ENCODE measurements at regions not wholly inside any gene's neighbourhood (a gene's known extent, or its start where the extent isn't known, plus 50 kb on each side); places are given as distances from the start of the nearest gene placed in this dataset.

DNA sequence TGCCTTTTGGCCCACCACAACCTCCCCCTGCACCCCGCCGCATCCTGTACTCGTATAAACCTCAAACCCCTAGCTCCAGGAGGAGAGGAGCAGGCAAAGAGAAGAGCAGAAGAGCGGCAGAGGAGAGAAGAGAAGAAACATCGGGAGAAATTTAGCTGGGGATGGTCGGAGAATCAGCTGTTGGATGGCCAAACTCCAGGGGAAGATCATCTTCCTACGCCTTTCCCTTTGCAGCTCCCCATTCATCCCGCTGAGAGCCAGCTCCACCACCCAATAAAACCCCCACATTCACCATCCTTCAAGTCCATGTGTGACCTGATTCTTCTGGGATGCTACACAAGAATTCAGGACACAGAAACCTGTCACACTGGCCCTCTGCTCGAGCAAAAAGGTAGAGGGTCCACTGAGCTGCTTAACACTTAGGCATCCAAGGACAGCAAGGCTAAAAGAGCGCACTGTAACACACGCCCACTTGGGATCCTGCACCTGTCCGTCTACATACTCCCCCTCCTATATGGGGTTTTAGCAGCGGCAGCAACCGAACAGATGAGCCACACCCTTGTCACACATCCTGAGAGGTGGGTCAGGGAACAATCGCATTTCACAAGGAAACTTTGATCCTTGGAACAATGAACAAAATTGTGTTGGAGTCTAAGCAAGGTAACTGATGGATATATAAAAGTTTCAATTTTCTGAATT is 51.6 kb upstream of the MIR17HG start:
- Histone ChIP-seq H3K36me3 (ENCODE audit: control insufficient read depth in 2 of 2, insufficient read depth in 1 of 2, low read length in 2 of 2) (no peaks in the 10 kb centered on the region), H3K4me1 (ENCODE audit: control insufficient read depth, insufficient read depth, low read length) (no peaks in the 10 kb centered on the region), H3K4me3 (ENCODE audit: low read depth, low read length) (no peak overlapping the region), H3K27ac (ENCODE audit: extremely low read depth, low read depth, low read length) (no peak overlapping the region), H3K9me3 (ENCODE audit: control insufficient read depth, insufficient read depth, low read depth, low read length) (no peaks in the 10 kb centered on the region)
- CTCF ChIA-PET, result no interaction called here
- TF ChIP-seq ZNF211 (tag by site-specific recombination; IDR thresholded peaks at IDR 0.05; ENCODE audit: low read depth), result no peak
- TF ChIP-seq ZNF544 (tag by site-specific recombination; IDR thresholded peaks at IDR 0.05), result no peak
- no peak for TF ChIP-seq ZNF2 (tag by site-specific recombination; IDR thresholded peaks at IDR 0.05)
- TF ChIP-seq, protein P1, sequence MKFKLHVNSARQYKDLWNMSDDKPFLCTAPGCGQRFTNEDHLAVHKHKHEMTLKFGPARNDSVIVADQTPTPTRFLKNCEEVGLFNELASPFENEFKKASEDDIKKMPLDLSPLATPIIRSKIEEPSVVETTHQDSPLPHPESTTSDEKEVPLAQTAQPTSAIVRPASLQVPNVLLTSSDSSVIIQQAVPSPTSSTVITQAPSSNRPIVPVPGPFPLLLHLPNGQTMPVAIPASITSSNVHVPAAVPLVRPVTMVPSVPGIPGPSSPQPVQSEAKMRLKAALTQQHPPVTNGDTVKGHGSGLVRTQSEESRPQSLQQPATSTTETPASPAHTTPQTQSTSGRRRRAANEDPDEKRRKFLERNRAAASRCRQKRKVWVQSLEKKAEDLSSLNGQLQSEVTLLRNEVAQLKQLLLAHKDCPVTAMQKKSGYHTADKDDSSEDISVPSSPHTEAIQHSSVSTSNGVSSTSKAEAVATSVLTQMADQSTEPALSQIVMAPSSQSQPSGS (tag by site-specific recombination; IDR thresholded peaks at IDR 0.05; ENCODE audit: low read depth), result no peak
- no peak for TF ChIP-seq ZNF433 (tag by site-specific recombination; IDR thresholded peaks at IDR 0.05; ENCODE audit: low read depth)
- TF ChIP-seq ZNF157 (tag by site-specific recombination; IDR thresholded peaks at IDR 0.05), result no peak
- no peak for TF ChIP-seq PRDM1 (tag by site-specific recombination; IDR thresholded peaks at IDR 0.05)
- TF ChIP-seq GLIS1 (tag by site-specific recombination; IDR thresholded peaks at IDR 0.05), result no peak
- no peak for TF ChIP-seq KLF1 (tag by site-specific recombination; IDR thresholded peaks at IDR 0.05)
- TF ChIP-seq, protein P2, sequence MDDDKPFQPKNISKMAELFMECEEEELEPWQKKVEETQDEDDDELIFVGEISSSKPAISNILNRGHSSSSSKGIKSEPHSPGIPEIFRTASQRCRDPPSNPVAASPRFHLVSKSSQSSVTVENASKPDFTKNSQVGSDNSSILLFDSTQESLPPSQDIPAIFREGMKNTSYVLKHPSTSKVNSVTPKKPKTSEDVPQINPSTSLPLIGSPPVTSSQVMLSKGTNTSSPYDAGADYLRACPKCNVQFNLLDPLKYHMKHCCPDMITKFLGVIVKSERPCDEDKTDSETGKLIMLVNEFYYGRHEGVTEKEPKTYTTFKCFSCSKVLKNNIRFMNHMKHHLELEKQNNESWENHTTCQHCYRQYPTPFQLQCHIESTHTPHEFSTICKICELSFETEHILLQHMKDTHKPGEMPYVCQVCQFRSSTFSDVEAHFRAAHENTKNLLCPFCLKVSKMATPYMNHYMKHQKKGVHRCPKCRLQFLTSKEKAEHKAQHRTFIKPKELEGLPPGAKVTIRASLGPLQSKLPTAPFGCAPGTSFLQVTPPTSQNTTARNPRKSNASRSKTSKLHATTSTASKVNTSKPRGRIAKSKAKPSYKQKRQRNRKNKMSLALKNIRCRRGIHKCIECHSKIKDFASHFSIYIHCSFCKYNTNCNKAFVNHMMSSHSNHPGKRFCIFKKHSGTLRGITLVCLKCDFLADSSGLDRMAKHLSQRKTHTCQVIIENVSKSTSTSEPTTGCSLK (tag by site-specific recombination; IDR thresholded peaks at IDR 0.05), result no peak
- TF ChIP-seq, protein P3, sequence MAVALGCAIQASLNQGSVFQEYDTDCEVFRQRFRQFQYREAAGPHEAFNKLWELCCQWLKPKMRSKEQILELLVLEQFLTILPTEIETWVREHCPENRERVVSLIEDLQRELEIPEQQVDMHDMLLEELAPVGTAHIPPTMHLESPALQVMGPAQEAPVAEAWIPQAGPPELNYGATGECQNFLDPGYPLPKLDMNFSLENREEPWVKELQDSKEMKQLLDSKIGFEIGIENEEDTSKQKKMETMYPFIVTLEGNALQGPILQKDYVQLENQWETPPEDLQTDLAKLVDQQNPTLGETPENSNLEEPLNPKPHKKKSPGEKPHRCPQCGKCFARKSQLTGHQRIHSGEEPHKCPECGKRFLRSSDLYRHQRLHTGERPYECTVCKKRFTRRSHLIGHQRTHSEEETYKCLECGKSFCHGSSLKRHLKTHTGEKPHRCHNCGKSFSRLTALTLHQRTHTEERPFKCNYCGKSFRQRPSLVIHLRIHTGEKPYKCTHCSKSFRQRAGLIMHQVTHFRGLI (tag by site-specific recombination; IDR thresholded peaks at IDR 0.05), result no peak
- no peak for TF ChIP-seq KLF8 (tag by site-specific recombination; IDR thresholded peaks at IDR 0.05)
- no peak for TF ChIP-seq ZNF571 (tag by site-specific recombination; IDR thresholded peaks at IDR 0.05)
- no peak for TF ChIP-seq ZNF701 (tag by site-specific recombination; IDR thresholded peaks at IDR 0.05)
- TF ChIP-seq, protein P4, sequence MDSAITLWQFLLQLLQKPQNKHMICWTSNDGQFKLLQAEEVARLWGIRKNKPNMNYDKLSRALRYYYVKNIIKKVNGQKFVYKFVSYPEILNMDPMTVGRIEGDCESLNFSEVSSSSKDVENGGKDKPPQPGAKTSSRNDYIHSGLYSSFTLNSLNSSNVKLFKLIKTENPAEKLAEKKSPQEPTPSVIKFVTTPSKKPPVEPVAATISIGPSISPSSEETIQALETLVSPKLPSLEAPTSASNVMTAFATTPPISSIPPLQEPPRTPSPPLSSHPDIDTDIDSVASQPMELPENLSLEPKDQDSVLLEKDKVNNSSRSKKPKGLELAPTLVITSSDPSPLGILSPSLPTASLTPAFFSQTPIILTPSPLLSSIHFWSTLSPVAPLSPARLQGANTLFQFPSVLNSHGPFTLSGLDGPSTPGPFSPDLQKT (IDR thresholded peaks at IDR 0.05; ENCODE audit: borderline replicate concordance, low read depth, low read length), result no peak
- no peak for TF ChIP-seq ZNF624 (tag by site-specific recombination; IDR thresholded peaks at IDR 0.05)
- no peak for TF ChIP-seq RBAK (tag by site-specific recombination; IDR thresholded peaks at IDR 0.05)
- POLR2A ChIA-PET, result no interaction called here

DNA sequence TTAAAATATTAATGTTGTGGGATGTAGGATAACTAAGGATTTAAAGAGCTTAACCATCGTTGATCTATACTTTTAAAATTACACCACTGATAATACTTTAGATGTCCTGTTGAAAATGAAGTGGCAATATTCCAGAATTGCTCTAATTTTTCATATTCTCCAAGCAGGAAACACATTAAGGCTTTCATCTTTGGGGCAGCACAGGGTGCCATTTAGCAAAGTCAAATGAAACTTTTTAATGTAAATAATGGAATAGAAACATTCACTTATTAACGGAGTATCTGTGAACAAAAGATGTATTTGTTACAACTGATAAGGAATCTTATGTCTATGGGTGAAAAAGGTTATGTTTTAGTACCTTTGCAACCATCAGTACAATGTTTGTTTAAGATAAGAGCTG is 50.0 kb upstream of the MIR17HG start:
- no peak overlapping the region for H3K4me3 ChIP-seq (ENCODE audit: low read depth, low read length)
- H3K9me3 ChIP-seq (ENCODE audit: control insufficient read depth, insufficient read depth, low read depth, low read length), result no peaks in the 10 kb centered on the region
- no peaks in the 10 kb centered on the region for H3K36me3 ChIP-seq (ENCODE audit: control insufficient read depth in 2 of 2, insufficient read depth in 1 of 2, low read length in 2 of 2)
- no peak for TF ChIP-seq BCL11B (tag by site-specific recombination; IDR thresholded peaks at IDR 0.05; ENCODE audit: low read depth)
- TF ChIP-seq ZNF16 (tag by site-specific recombination; IDR thresholded peaks at IDR 0.05; ENCODE audit: low read depth), result no peak
- H3K4me1 ChIP-seq (ENCODE audit: control insufficient read depth, insufficient read depth, low read length), result no peaks in the 10 kb centered on the region
- H3K27ac ChIP-seq (ENCODE audit: extremely low read depth, low read depth, low read length), result no peak overlapping the region
- CTCF ChIA-PET, result interaction anchor here (1.0 kb wide), 1 partner anchor 15 kb away, joined by 3 read pairs; no protein-coding TSS in a partner anchor
- POLR2A ChIA-PET, result no interaction called here

Measured in HEK293 (cell line).